ENCODE measurements at regions not wholly inside any gene's neighbourhood (a gene's known extent, or its start where the extent isn't known, plus 50 kb on each side); places are given as distances from the start of the nearest gene placed in this dataset.

- Histone ChIP-seq H3K36me3 (no peaks in the 10 kb centered on the region), H3K27me3 (no peaks in the 10 kb centered on the region), H3K9me3 (no peaks in the 10 kb centered on the region), H3K4me3 (no peak overlapping the region), H3K4me1 (peaks cover 0 to under 1% (median 0%) of the 10 kb centered on the region in 4 donors), H3K27ac (no peak overlapping the region)
- no peak for DNase-seq
- TF ChIP-seq POLR2A (IDR thresholded peaks at IDR 0.05) (no peak), CTCF (IDR thresholded peaks at IDR 0.05) (no peak)
Observed at GRCh38 chr6:6941201-6941600, 166.6 kb upstream of the RREB1 start.

GRCh38 chr6:6942091-6942490 lies 165.7 kb upstream of the RREB1 start:
- Histone ChIP-seq H3K36me3 (no peaks in the 10 kb centered on the region), H3K27ac (no peak overlapping the region), H3K4me3 (no peak overlapping the region), H3K9me3 (no peaks in the 10 kb centered on the region), H3K4me1 (peaks cover 0 to 5% (median 0%) of the 10 kb centered on the region in 4 donors), H3K27me3 (no peaks in the 10 kb centered on the region)
- TF ChIP-seq CTCF (IDR thresholded peaks at IDR 0.05) (no peak), POLR2A (IDR thresholded peaks at IDR 0.05) (no peak)
- DNase-seq: no peak

GRCh38 chr6:6942831-6943230 lies 164.9 kb upstream of the RREB1 start:
- DNase-seq: no peak
- no peaks in the 10 kb centered on the region for H3K36me3 ChIP-seq
- no peak overlapping the region for H3K27ac ChIP-seq
- peaks cover 0 to 5% (median 0%) of the 10 kb centered on the region in 4 donors for H3K4me1 ChIP-seq
- TF ChIP-seq POLR2A (IDR thresholded peaks at IDR 0.05) (no peak), CTCF (IDR thresholded peaks at IDR 0.05) (no peak)
- no peaks in the 10 kb centered on the region for H3K9me3 ChIP-seq
- H3K27me3 ChIP-seq: no peaks in the 10 kb centered on the region
- no peak overlapping the region for H3K4me3 ChIP-seq

DNA sequence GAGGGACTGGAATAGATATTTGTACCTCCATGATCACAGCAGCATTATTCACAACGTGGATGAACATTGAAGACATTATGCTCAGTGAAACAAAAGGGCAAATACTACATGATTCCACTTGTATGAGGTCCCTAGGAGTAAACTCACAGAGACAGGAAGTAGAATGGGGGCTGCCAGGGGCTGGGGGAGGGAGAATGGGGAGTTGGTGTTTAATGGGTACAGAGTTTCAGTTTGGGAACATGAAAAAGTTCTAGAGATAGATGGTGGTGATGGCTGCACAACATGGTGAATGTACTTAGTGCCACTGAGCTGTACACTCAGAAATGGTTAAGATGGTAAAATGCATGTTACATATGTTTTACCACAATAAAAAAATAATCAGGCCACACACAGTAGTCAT lies 164.3 kb upstream of the RREB1 start:
- Histone ChIP-seq H3K4me1 (peaks cover 0 to 5% (median 0%) of the 10 kb centered on the region in 4 donors), H3K27ac (no peak overlapping the region), H3K36me3 (no peaks in the 10 kb centered on the region), H3K4me3 (no peak overlapping the region), H3K9me3 (no peaks in the 10 kb centered on the region), H3K27me3 (no peaks in the 10 kb centered on the region)
- no peak for DNase-seq
- TF ChIP-seq CTCF (IDR thresholded peaks at IDR 0.05) (no peak), POLR2A (IDR thresholded peaks at IDR 0.05) (no peak)

GRCh38 chr6:6946206-6947155 lies 161.3 kb upstream of the RREB1 start:
- Histone ChIP-seq H3K4me1 (peaks cover 0 to 5% (median 0%) of the 10 kb centered on the region in 4 donors), H3K36me3 (no peaks in the 10 kb centered on the region), H3K27ac (peak overlapping the region in 2 of 4 donors; percentile 59 to 71), H3K27me3 (no peaks in the 10 kb centered on the region), H3K4me3 (no peak overlapping the region), H3K9me3 (peaks cover 0 to 7% (median 0%) of the 10 kb centered on the region in 4 donors)
- TF ChIP-seq CTCF (IDR thresholded peaks at IDR 0.05): no peak
- TF ChIP-seq POLR2A (IDR thresholded peaks at IDR 0.05): no peak
- no peak for DNase-seq
